ENCODE measurements at regions not wholly inside any gene's neighbourhood (a gene's known extent, or its start where the extent isn't known, plus 50 kb on each side); places are given as distances from the start of the nearest gene placed in this dataset.

DNA sequence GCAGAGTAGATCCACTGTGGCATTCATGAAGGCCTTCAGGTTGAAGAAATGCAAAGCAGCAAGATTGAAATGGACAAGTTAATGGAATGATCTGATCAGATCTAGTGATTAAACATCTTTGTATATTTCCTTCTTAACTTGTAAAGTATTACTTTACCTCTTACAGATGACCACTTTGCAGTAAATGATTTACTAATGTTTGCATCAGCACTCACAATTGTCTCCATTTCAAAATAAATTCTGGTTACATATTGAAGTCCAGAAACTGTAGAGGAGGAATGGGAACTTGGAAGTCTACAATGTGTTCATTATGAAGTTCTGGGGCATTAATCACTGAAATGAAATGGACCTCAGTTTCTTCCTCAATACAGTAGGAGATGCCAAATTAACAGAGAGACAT lies 380.8 kb downstream of the FOXO1 start:
- Histone ChIP-seq H3K9me3 (ENCODE audit: low read length) (no peaks in the 10 kb centered on the region), H4K20me1 (ENCODE audit: insufficient read depth, low read length) (no peaks in the 10 kb centered on the region), H3K4me1 (ENCODE audit: insufficient read depth, low read length, poor library complexity, severe bottlenecking) (no peaks in the 10 kb centered on the region), H3K36me3 (ENCODE audit: insufficient read depth, low read length) (no peaks in the 10 kb centered on the region), H3K4me2 (ENCODE audit: low read length) (no peak overlapping the region), H3K4me3 (ENCODE audit: low read depth, low read length, poor library complexity, severe bottlenecking) (no peak overlapping the region), H3K9me2 (ENCODE audit: insufficient read depth, low read length) (no peaks in the 10 kb centered on the region), H3K79me2 (ENCODE audit: insufficient read depth, low read depth, low read length) (no peaks in the 10 kb centered on the region), H3K27ac (ENCODE audit: low read depth, low read length, poor library complexity, severe bottlenecking) (no peak overlapping the region), H2AFZ (ENCODE audit: low read length) (no peak overlapping the region)
- ChIA-PET CTCF (ENCODE audit: unreplicated experiment) (no interaction called here), POLR2A (interaction anchor here (0.6 to 3.0 kb wide), 3 partner anchors 15 to 376 kb away, joined by 3 to 8 read pairs (median 4); no protein-coding TSS in a partner anchor)
- no peak for DNase-seq (ENCODE audit: low spot score)
- intact Hi-C loops (cut with micrococcal nuclease; ENCODE audit: unreplicated experiment) = no loop called here
- TF ChIP-seq, protein P1, sequence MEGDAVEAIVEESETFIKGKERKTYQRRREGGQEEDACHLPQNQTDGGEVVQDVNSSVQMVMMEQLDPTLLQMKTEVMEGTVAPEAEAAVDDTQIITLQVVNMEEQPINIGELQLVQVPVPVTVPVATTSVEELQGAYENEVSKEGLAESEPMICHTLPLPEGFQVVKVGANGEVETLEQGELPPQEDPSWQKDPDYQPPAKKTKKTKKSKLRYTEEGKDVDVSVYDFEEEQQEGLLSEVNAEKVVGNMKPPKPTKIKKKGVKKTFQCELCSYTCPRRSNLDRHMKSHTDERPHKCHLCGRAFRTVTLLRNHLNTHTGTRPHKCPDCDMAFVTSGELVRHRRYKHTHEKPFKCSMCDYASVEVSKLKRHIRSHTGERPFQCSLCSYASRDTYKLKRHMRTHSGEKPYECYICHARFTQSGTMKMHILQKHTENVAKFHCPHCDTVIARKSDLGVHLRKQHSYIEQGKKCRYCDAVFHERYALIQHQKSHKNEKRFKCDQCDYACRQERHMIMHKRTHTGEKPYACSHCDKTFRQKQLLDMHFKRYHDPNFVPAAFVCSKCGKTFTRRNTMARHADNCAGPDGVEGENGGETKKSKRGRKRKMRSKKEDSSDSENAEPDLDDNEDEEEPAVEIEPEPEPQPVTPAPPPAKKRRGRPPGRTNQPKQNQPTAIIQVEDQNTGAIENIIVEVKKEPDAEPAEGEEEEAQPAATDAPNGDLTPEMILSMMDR (conservative IDR thresholded peaks at IDR 0.05; ENCODE audit: low read length) = no peak
- TF ChIP-seq EZH2phosphoT487 (IDR thresholded peaks at IDR 0.05; ENCODE audit: borderline replicate concordance, low read depth, low read length) = no peak
- no TSS peak for BruUV-seq (replicated peaks)

DNA sequence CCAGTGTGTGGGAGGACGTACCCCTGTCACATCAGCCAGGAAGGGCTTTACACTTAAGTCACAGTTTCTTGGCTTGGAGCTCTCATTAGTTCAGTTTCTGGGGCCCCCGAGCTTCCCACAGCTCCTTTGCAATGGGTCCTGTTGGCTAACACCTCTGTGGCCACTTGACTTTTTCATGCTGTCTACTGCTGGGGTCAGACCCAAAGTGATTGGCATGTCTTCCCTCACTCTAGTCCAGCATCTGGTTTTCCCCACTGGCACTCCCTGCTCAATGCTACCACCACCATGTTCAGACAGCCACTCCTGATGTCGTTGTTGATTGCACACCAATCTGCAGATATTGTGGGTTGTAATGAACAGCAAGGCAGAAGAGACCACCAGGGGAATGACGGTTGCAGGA lies 379.0 kb downstream of the FOXO1 start:
- TF ChIP-seq, protein P1 (conservative IDR thresholded peaks at IDR 0.05; ENCODE audit: low read length) = no peak
- no peak for TF ChIP-seq EZH2phosphoT487 (IDR thresholded peaks at IDR 0.05; ENCODE audit: borderline replicate concordance, low read depth, low read length)
- no peaks in the 10 kb centered on the region for H3K9me2 ChIP-seq (ENCODE audit: insufficient read depth, low read length)
- no peak overlapping the region for H3K27ac ChIP-seq (ENCODE audit: low read depth, low read length, poor library complexity, severe bottlenecking)
- no peak for DNase-seq (ENCODE audit: low spot score)
- H3K4me3 ChIP-seq (ENCODE audit: low read depth, low read length, poor library complexity, severe bottlenecking) = no peak overlapping the region
- BruUV-seq (replicated peaks) = no TSS peak
- ChIA-PET CTCF (ENCODE audit: unreplicated experiment) (no interaction called here), POLR2A (interaction anchor here (0.6 to 1.5 kb wide), 5 partner anchors 12 to 146 kb away, joined by 3 to 5 read pairs (median 3); no protein-coding TSS in a partner anchor)
- no peak overlapping the region for H2AFZ ChIP-seq (ENCODE audit: low read length)
- no peaks in the 10 kb centered on the region for H4K20me1 ChIP-seq (ENCODE audit: insufficient read depth, low read length)
- H3K9me3 ChIP-seq (ENCODE audit: low read length) = no peaks in the 10 kb centered on the region
- H3K4me2 ChIP-seq (ENCODE audit: low read length) = no peak overlapping the region
- no peaks in the 10 kb centered on the region for H3K79me2 ChIP-seq (ENCODE audit: insufficient read depth, low read depth, low read length)
- no peaks in the 10 kb centered on the region for H3K4me1 ChIP-seq (ENCODE audit: insufficient read depth, low read length, poor library complexity, severe bottlenecking)
- no peaks in the 10 kb centered on the region for H3K36me3 ChIP-seq (ENCODE audit: insufficient read depth, low read length)
- intact Hi-C loops (cut with micrococcal nuclease; ENCODE audit: unreplicated experiment) = no loop called here

DNA sequence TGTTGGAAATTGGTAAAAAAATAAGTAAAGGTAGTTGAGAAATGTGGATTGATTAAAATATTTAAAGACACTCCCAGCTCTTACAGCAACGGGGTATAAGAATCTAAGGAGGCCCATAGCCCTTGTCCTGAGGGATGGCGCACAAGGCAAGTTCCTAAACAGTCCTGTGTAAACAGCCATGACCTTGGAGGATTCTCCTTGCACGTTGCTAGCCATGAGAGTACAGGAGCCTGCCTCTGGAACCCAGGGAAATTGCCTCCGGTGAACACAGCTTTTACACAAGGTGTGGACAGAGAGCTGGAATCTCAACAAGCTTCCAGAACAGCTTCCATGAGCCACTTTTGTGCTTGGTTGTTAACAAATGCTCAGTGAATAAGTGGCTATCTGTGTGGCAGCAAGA lies 378.2 kb downstream of the FOXO1 start:
- BruUV-seq (replicated peaks) = no TSS peak
- Histone ChIP-seq H2AFZ (ENCODE audit: low read length) (no peak overlapping the region), H3K4me2 (ENCODE audit: low read length) (no peak overlapping the region), H3K36me3 (ENCODE audit: insufficient read depth, low read length) (no peaks in the 10 kb centered on the region), H3K4me3 (ENCODE audit: low read depth, low read length, poor library complexity, severe bottlenecking) (no peak overlapping the region), H3K4me1 (ENCODE audit: insufficient read depth, low read length, poor library complexity, severe bottlenecking) (no peaks in the 10 kb centered on the region), H3K27ac (ENCODE audit: low read depth, low read length, poor library complexity, severe bottlenecking) (no peak overlapping the region), H3K9me2 (ENCODE audit: insufficient read depth, low read length) (no peaks in the 10 kb centered on the region), H3K79me2 (ENCODE audit: insufficient read depth, low read depth, low read length) (no peaks in the 10 kb centered on the region), H3K9me3 (ENCODE audit: low read length) (no peaks in the 10 kb centered on the region), H4K20me1 (ENCODE audit: insufficient read depth, low read length) (no peaks in the 10 kb centered on the region)
- ChIA-PET CTCF (ENCODE audit: unreplicated experiment) (no interaction called here), POLR2A (interaction anchor here (0.6 to 1.5 kb wide), 4 partner anchors 8 to 114 kb away, joined by 3 to 4 read pairs (median 3); no protein-coding TSS in a partner anchor)
- DNase-seq (ENCODE audit: low spot score) = no peak
- intact Hi-C loops (cut with micrococcal nuclease; ENCODE audit: unreplicated experiment) = no loop called here
- TF ChIP-seq, protein P1 (conservative IDR thresholded peaks at IDR 0.05; ENCODE audit: low read length) = no peak
- TF ChIP-seq EZH2phosphoT487 (IDR thresholded peaks at IDR 0.05; ENCODE audit: borderline replicate concordance, low read depth, low read length) = no peak
